Posterior cingulate gyrus (tissue), 11 donors: ENCODE measurements at regions not wholly inside any gene's neighbourhood (a gene's known extent, or its start where the extent isn't known, plus 50 kb on each side); places are given as distances from the start of the nearest gene placed in this dataset.

Experiments used
- DNase-seq, 10 donors: peaks; one replicate each; pipeline versions ENCODE4 v3.0.0 to v3.0.0-alpha.2; 2020 to 2021; ENCODE audit warnings: mixed read lengths in 3 of 10
- intact Hi-C: fragments of 100-400 bp; cut with DNase I; formaldehyde crosslinking; loops from one replicate; pipeline ENCODE4 v1.15.1; 2023

GRCh38 chr3:107272471-107272870, 104.8 kb upstream of the CCDC54 start:
- intact Hi-C loops = loop anchor here (10.0 kb wide), 1 partner anchor 272 kb away; no protein-coding TSS in a partner anchor
- no peak for DNase-seq

DNA sequence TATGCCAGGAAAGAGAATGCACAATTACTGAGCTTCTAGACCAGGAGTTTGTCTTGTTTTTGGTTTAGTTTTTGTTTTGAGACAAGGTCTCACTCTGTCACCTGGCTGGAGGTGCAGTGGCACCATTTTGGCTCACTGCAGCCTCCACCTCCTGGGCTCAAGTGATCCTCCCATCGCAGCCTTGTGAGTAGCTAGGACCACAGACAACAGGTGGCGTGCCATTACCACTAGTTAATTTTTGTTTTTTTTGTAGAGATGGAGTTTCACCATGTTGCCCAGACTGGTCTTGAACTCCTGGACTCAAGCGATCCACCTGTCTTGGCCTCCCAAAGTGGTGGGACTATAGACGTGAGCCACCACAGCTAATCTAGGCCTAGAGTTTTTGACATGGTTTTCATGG, 104.4 kb upstream of the CCDC54 start:
- no peak for DNase-seq
- intact Hi-C loops = loop anchor here (10.0 kb wide), 1 partner anchor 272 kb away; no protein-coding TSS in a partner anchor

GRCh38 chr3:107273771-107274170, 103.5 kb upstream of the CCDC54 start:
- DNase-seq = no peak

GRCh38 chr3:107275511-107275910, 101.7 kb upstream of the CCDC54 start:
- intact Hi-C loops = loop anchor here (10.0 kb wide), 1 partner anchor 269 kb away; no protein-coding TSS in a partner anchor
- DNase-seq = no peak

More at GRCh38 chr3:107273771-107274170, 103.5 kb upstream of the CCDC54 start:
- intact Hi-C loops = loop anchor here (10.0 kb wide), 1 partner anchor 271 kb away; no protein-coding TSS in a partner anchor

- intact Hi-C loops = no loop called here
- no peak for DNase-seq
Observed at GRCh38 chr3:107283948-107284347, 93.3 kb upstream of the CCDC54 start.

GRCh38 chr3:107284612-107285011, 92.6 kb upstream of the CCDC54 start:
- no peak for DNase-seq
- intact Hi-C loops = no loop called here

GRCh38 chr3:107285197-107285596, 92.0 kb upstream of the CCDC54 start:
- no peak for DNase-seq
- intact Hi-C loops = no loop called here

- DNase-seq = no peak
- intact Hi-C loops = no loop called here
Observed at GRCh38 chr3:107289354-107289753, 87.9 kb upstream of the CCDC54 start.

GRCh38 chr3:107294117-107294516, 83.1 kb upstream of the CCDC54 start:
- intact Hi-C loops = no loop called here
- DNase-seq = no peak

- intact Hi-C loops = no loop called here
- no peak for DNase-seq
Observed at GRCh38 chr3:107297597-107297996, 79.6 kb upstream of the CCDC54 start.

GRCh38 chr3:107307205-107307604, 70.0 kb upstream of the CCDC54 start:
- no peak for DNase-seq
- intact Hi-C loops = no loop called here

- intact Hi-C loops = no loop called here
- no peak for DNase-seq
Observed at GRCh38 chr3:107308716-107309115, 68.5 kb upstream of the CCDC54 start.

- intact Hi-C loops = no loop called here
- DNase-seq = no peak
Observed at GRCh38 chr3:107309312-107309711, 67.9 kb upstream of the CCDC54 start.

DNA sequence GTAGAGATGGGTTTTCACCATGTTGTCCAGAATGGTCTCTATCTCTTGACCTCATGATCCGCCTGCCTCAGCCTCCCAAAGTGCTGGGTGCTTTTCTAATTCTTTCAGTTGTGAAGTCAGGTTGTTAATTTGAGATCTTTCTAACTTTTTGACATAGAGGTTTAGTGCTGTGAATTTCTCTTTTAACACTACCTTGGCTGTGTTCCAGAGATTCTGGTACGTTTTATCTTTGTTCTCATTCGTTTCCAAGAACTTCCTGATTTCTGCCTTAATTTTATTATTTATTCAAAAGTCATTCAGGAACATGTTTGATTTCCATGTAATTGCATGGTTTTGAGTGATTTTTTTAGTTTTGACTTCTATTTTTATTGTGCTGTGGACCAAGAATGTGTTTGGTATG, 63.5 kb upstream of the CCDC54 start:
- no peak for DNase-seq
- intact Hi-C loops = no loop called here

DNA sequence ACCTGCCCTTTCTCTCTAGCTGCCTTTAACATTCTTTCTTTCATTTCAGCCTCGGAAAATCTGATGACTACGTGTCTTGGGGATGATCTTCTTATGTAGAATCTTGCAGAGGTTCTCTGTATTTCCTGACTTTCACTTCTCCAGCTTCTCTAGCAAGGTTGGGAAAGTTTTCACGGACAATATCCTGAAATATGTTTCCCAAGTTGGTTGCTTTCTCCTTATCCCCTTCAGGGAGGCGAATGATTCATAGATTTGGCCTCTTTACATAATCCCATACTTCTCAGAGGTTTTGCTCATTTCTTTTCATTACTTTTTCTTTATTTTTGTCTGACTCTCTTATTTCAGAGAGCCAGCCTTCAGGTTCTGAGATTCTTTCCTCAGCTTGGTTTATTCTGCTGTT, 62.1 kb upstream of the CCDC54 start:
- no peak for DNase-seq
- intact Hi-C loops = no loop called here

- intact Hi-C loops = no loop called here
- DNase-seq = no peak
Observed at GRCh38 chr3:107323723-107324122, 53.5 kb upstream of the CCDC54 start.

GRCh38 chr3:107325446-107325845, 51.8 kb upstream of the CCDC54 start:
- intact Hi-C loops = no loop called here
- no peak for DNase-seq
